ENCODE measurements at regions not wholly inside any gene's neighbourhood (a gene's known extent, or its start where the extent isn't known, plus 50 kb on each side); places are given as distances from the start of the nearest gene placed in this dataset.

GRCh38 chrX:53817548-53817947 is 131.0 kb upstream of the HUWE1 start:
- no peak overlapping the region for H3K9ac ChIP-seq (ENCODE audit: low read length)

GRCh38 chrX:53813670-53814440 is 127.3 kb upstream of the HUWE1 start:
- peak overlapping the region; percentile 73 for H2AFZ ChIP-seq (ENCODE audit: low read length)
- H3K9me3 ChIP-seq (ENCODE audit: low read length): no peaks in the 10 kb centered on the region
- H3K27me3 ChIP-seq (ENCODE audit: low read length): no peaks in the 10 kb centered on the region
- no peak for TF ChIP-seq CTCF (conservative IDR thresholded peaks at IDR 0.05; ENCODE audit: low read depth, low read length)
- TF ChIP-seq EZH2 (IDR thresholded peaks at IDR 0.05; ENCODE audit: low read length, unreplicated experiment): no peak
- TF ChIP-seq EZH2phosphoT487 (IDR thresholded peaks at IDR 0.05; ENCODE audit: borderline replicate concordance, low read length): no peak
- intact Hi-C loops (cut with micrococcal nuclease): no loop called here
- H3K36me3 ChIP-seq (ENCODE audit: low read depth, low read length): no peaks in the 10 kb centered on the region
- no peaks in the 10 kb centered on the region for H4K20me1 ChIP-seq (ENCODE audit: low read length)
- peak; percentile 82 for DNase-seq
- peak overlapping the region; percentile 37; the same call in 1 of the 2 replicates for H3K4me3 ChIP-seq (ENCODE audit: low read length)
- no peaks in the 10 kb centered on the region for H3K9me2 ChIP-seq (replicated peaks; ENCODE audit: low read length)
- ATAC-seq: peak; percentile 70
- H3K27ac ChIP-seq (ENCODE audit: low read length): peak overlapping the region; percentile 51
- H3K4me2 ChIP-seq (ENCODE audit: low read length): peak overlapping the region; percentile 71
- POLR2A ChIA-PET (ENCODE audit: unreplicated experiment): no interaction called here
- CTCF ChIA-PET: no interaction called here
- BruUV-seq (replicated peaks): no TSS peak
- H3K9ac ChIP-seq (ENCODE audit: low read length): no peak overlapping the region
- peaks cover 15% of the 10 kb centered on the region for H3K4me1 ChIP-seq (ENCODE audit: insufficient read depth, low read length)
- no peaks in the 10 kb centered on the region for H3F3A ChIP-seq (ENCODE audit: low read length, unreplicated experiment)
- no peaks in the 10 kb centered on the region for H3K79me2 ChIP-seq (ENCODE audit: low read length)

More at GRCh38 chrX:53817548-53817947, 131.0 kb upstream of the HUWE1 start:
- no peaks in the 10 kb centered on the region for H3K9me3 ChIP-seq (ENCODE audit: low read length)
- no peaks in the 10 kb centered on the region for H3K9me2 ChIP-seq (replicated peaks; ENCODE audit: low read length)
- TF ChIP-seq EZH2phosphoT487 (IDR thresholded peaks at IDR 0.05; ENCODE audit: borderline replicate concordance, low read length) (no peak), CTCF (conservative IDR thresholded peaks at IDR 0.05; ENCODE audit: low read depth, low read length) (no peak), EZH2 (IDR thresholded peaks at IDR 0.05; ENCODE audit: low read length, unreplicated experiment) (no peak)
- BruUV-seq (replicated peaks): no TSS peak
- H3F3A ChIP-seq (ENCODE audit: low read length, unreplicated experiment): no peaks in the 10 kb centered on the region
- no peaks in the 10 kb centered on the region for H3K36me3 ChIP-seq (ENCODE audit: low read depth, low read length)
- DNase-seq (no peak), ATAC-seq (no peak)
- intact Hi-C loops (cut with micrococcal nuclease): no loop called here
- peaks cover 15% of the 10 kb centered on the region for H3K4me1 ChIP-seq (ENCODE audit: insufficient read depth, low read length)
- no peaks in the 10 kb centered on the region for H4K20me1 ChIP-seq (ENCODE audit: low read length)
- H3K27me3 ChIP-seq (ENCODE audit: low read length): no peaks in the 10 kb centered on the region
- H3K4me2 ChIP-seq (ENCODE audit: low read length): no peak overlapping the region
- H3K27ac ChIP-seq (ENCODE audit: low read length): no peak overlapping the region
- no peak overlapping the region for H2AFZ ChIP-seq (ENCODE audit: low read length)
- ChIA-PET CTCF (no interaction called here), POLR2A (ENCODE audit: unreplicated experiment) (no interaction called here)
- no peaks in the 10 kb centered on the region for H3K79me2 ChIP-seq (ENCODE audit: low read length)
- H3K4me3 ChIP-seq (ENCODE audit: low read length): no peak overlapping the region

GRCh38 chrX:53798281-53798680 is 111.8 kb upstream of the HUWE1 start:
- Histone ChIP-seq H2AFZ (ENCODE audit: low read length) (no peak overlapping the region), H3K4me3 (ENCODE audit: low read length) (no peak overlapping the region), H3F3A (ENCODE audit: low read length, unreplicated experiment) (no peaks in the 10 kb centered on the region), H4K20me1 (ENCODE audit: low read length) (no peaks in the 10 kb centered on the region), H3K27me3 (ENCODE audit: low read length) (no peaks in the 10 kb centered on the region), H3K9me3 (ENCODE audit: low read length) (no peaks in the 10 kb centered on the region), H3K9me2 (replicated peaks; ENCODE audit: low read length) (no peaks in the 10 kb centered on the region), H3K36me3 (ENCODE audit: low read depth, low read length) (no peaks in the 10 kb centered on the region), H3K27ac (ENCODE audit: low read length) (no peak overlapping the region), H3K4me1 (ENCODE audit: insufficient read depth, low read length) (no peaks in the 10 kb centered on the region), H3K79me2 (ENCODE audit: low read length) (no peaks in the 10 kb centered on the region), H3K4me2 (ENCODE audit: low read length) (no peak overlapping the region), H3K9ac (ENCODE audit: low read length) (no peak overlapping the region)
- ATAC-seq (no peak), DNase-seq (no peak)
- TF ChIP-seq EZH2 (IDR thresholded peaks at IDR 0.05; ENCODE audit: low read length, unreplicated experiment) (no peak), EZH2phosphoT487 (IDR thresholded peaks at IDR 0.05; ENCODE audit: borderline replicate concordance, low read length) (no peak), CTCF (conservative IDR thresholded peaks at IDR 0.05; ENCODE audit: low read depth, low read length) (no peak)
- intact Hi-C loops (cut with micrococcal nuclease): no loop called here
- ChIA-PET POLR2A (ENCODE audit: unreplicated experiment) (no interaction called here), CTCF (no interaction called here)
- BruUV-seq (replicated peaks): no TSS peak

Data from PC-3 (cell line).